Breast epithelium (tissue), 3 donors: ENCODE measurements at regions not wholly inside any gene's neighbourhood (a gene's known extent, or its start where the extent isn't known, plus 50 kb on each side); places are given as distances from the start of the nearest gene placed in this dataset.

Experiments
- POLR2A ChIP-seq: fragments of 450-650 bp; IDR thresholded peaks from one replicate; pipeline ENCODE4 v1.6.1; 2016; ENCODE audit warnings: antibody characterized with exemption, mild to moderate bottlenecking, moderate library complexity
- TF ChIP-seq, protein P1 (sequence below), 3 donors: fragments of 450-650 bp; IDR thresholded peaks; one replicate each; pipeline ENCODE4 v1.5.1; 2016 to 2017; ENCODE audit warnings: antibody characterized with exemption in 3 of 3, mild to moderate bottlenecking in 3 of 3, moderate library complexity in 3 of 3

DNA sequence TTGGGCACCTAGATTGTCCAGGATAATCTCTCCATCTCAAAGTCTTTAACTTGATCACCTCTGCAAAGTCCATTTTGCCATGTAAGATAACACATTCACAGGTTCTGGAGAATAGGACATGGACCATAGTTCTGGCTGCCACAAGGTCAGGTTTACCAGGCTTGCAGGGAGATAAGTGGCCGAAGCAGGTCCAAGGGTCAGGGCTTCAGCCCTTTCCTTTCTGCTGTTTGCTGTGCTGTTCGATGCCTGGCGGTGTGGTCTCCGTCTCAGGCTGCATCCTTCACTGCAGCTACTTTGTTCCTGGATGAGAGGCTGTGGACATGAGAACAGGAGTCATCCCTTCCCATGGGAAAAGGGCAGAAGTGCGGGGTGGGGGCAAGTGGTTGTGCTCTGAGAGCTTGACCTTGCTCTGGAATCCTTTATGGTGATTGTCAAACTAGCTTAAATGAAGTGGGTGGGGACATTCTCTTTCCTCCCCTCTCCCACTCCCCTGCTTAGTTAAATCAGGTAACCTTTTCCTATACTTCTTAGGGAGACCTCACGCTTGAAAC lies 320.2 kb upstream of the C2CD4B start:
- TF ChIP-seq, protein P1, sequence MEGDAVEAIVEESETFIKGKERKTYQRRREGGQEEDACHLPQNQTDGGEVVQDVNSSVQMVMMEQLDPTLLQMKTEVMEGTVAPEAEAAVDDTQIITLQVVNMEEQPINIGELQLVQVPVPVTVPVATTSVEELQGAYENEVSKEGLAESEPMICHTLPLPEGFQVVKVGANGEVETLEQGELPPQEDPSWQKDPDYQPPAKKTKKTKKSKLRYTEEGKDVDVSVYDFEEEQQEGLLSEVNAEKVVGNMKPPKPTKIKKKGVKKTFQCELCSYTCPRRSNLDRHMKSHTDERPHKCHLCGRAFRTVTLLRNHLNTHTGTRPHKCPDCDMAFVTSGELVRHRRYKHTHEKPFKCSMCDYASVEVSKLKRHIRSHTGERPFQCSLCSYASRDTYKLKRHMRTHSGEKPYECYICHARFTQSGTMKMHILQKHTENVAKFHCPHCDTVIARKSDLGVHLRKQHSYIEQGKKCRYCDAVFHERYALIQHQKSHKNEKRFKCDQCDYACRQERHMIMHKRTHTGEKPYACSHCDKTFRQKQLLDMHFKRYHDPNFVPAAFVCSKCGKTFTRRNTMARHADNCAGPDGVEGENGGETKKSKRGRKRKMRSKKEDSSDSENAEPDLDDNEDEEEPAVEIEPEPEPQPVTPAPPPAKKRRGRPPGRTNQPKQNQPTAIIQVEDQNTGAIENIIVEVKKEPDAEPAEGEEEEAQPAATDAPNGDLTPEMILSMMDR (IDR thresholded peaks at IDR 0.05): no peak
- TF ChIP-seq POLR2A: no peak
